ENCODE measurements at regions not wholly inside any gene's neighbourhood (a gene's known extent, or its start where the extent isn't known, plus 50 kb on each side); places are given as distances from the start of the nearest gene placed in this dataset.

- TF ChIP-seq POLR2A (IDR thresholded peaks at IDR 0.05) (no peak), CTCF (IDR thresholded peaks at IDR 0.05) (no peak)
Observed at GRCh38 chr5:115381911-115382662, 85.6 kb upstream of the CCDC112 start.

Measured in body of pancreas (tissue), 4 donors.